Activated CD8-positive, alpha-beta T cell treated with anti-CD3 and anti-CD28 coated beads for 36 hours (primary cell): ENCODE measurements at regions not wholly inside any gene's neighbourhood (a gene's known extent, or its start where the extent isn't known, plus 50 kb on each side); places are given as distances from the start of the nearest gene placed in this dataset.
"Not testable (repeated sequence)": the region's sequence is repeated elsewhere in the genome, so short reads cannot be mapped to it uniquely, and the experiment has no call there.

ENCODE experiments used
- ATAC-seq: fragments of 200-7000 bp; cut with Tn5 transposase; one replicate; pipeline ENCODE4 v1.10.0; 2021; ENCODE audit warnings: mild to moderate bottlenecking, moderate library complexity
- CTCF ChIA-PET: fragments of 350-600 bp; sonication (Branson Sonifier 250); formaldehyde crosslinking; loops from one replicate; lab custom pipeline; 2021; ENCODE audit warnings: antibody characterized with exemption; lab: Charles Lee
- POLR2A ChIA-PET: fragments of 350-600 bp; sonication (Branson Sonifier 250); formaldehyde crosslinking; loops from one replicate; lab custom pipeline; 2021; ENCODE audit warnings: antibody characterized with exemption; lab: Charles Lee
- DNase-seq: peaks from one replicate; pipeline ENCODE4 v3.0.0-alpha.2; 2020
- H3K27ac Mint-ChIP-seq: one replicate; pipeline ENCODE4 v1.8.0; 2021; ENCODE audit warnings: mild to moderate bottlenecking, mixed read lengths
- H3K27me3 Mint-ChIP-seq: one replicate; pipeline ENCODE4 v1.8.0; 2021; ENCODE audit warnings: mixed read lengths
- H3K36me3 Mint-ChIP-seq: one replicate; pipeline ENCODE4 v1.8.0; 2021; ENCODE audit warnings: low read depth, mixed read lengths
- H3K4me1 Mint-ChIP-seq: one replicate; pipeline ENCODE4 v1.8.0; 2021; ENCODE audit warnings: low read depth, mixed read lengths
- H3K4me3 Mint-ChIP-seq: one replicate; pipeline ENCODE4 v1.8.0; 2021; ENCODE audit warnings: mild to moderate bottlenecking, moderate library complexity, mixed read lengths
- H3K9me3 Mint-ChIP-seq: one replicate; pipeline ENCODE4 v1.8.0; 2021; ENCODE audit warnings: mixed read lengths
- intact Hi-C: fragments of 100-400 bp; cut with micrococcal nuclease; formaldehyde crosslinking; loops from one replicate; pipeline ENCODE4 v1.10.0; 2022
- TF ChIP-seq, protein P1 (sequence below): fragments of 200-600 bp; IDR thresholded peaks from one replicate; pipeline ENCODE4 v1.8.0; 2022; ENCODE audit warnings: antibody characterized with exemption, mild to moderate bottlenecking

DNA sequence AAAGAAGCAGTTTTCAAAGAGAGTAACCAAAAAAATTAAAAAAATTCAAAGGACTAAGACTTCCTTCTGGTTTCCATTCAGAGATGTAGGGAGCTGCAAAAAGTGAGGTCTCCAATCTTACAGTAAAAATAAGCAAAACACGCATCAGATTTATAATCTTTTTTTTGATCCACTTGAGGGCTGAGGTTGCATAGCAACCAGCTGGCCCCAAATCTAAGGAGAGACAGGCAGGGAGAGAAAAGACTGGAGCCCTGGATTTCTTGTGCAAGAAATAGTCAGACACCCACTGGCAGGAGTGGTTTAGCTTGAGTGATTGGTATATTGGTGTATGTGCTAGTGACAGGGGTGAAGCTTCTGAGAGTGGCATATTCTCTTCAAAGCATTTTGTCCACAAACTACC lies 135.9 kb upstream of the FUT9 start:
- TF ChIP-seq, protein P1, sequence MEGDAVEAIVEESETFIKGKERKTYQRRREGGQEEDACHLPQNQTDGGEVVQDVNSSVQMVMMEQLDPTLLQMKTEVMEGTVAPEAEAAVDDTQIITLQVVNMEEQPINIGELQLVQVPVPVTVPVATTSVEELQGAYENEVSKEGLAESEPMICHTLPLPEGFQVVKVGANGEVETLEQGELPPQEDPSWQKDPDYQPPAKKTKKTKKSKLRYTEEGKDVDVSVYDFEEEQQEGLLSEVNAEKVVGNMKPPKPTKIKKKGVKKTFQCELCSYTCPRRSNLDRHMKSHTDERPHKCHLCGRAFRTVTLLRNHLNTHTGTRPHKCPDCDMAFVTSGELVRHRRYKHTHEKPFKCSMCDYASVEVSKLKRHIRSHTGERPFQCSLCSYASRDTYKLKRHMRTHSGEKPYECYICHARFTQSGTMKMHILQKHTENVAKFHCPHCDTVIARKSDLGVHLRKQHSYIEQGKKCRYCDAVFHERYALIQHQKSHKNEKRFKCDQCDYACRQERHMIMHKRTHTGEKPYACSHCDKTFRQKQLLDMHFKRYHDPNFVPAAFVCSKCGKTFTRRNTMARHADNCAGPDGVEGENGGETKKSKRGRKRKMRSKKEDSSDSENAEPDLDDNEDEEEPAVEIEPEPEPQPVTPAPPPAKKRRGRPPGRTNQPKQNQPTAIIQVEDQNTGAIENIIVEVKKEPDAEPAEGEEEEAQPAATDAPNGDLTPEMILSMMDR: no peak
- H3K4me3 Mint-ChIP-seq: no peak overlapping the region
- ChIA-PET CTCF (no interaction called here), POLR2A (no interaction called here)
- no peak overlapping the region for H3K27ac Mint-ChIP-seq
- no peaks in the 10 kb centered on the region for H3K9me3 Mint-ChIP-seq
- H3K27me3 Mint-ChIP-seq: no peaks in the 10 kb centered on the region
- intact Hi-C loops: no loop called here
- H3K36me3 Mint-ChIP-seq: no peaks in the 10 kb centered on the region
- DNase-seq (no peak), ATAC-seq (no peak)
- no peaks in the 10 kb centered on the region for H3K4me1 Mint-ChIP-seq

DNA sequence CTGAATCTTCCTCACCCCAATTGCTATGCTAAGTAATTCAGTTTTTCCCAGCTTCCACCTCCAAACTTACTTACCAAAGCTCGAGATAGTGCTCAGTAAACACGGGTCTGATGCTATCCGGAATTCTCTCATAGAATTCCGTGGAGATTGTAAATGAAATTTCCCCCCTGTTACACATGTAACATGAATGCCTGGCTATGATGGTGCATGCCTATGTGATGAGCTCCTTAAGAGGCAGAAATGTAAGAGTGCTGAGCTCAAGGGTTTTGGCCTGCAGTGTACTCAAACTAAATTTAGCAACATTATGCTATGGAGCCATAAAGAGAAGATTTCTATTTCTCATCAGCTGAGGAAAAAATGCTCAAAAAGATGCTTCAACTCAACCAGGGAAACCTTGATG lies 133.4 kb upstream of the FUT9 start:
- H3K4me3 Mint-ChIP-seq: no peak overlapping the region
- no peak overlapping the region for H3K27ac Mint-ChIP-seq
- no peaks in the 10 kb centered on the region for H3K27me3 Mint-ChIP-seq
- DNase-seq (no peak), ATAC-seq (no peak)
- POLR2A ChIA-PET: no interaction called here
- H3K9me3 Mint-ChIP-seq: no peaks in the 10 kb centered on the region
- TF ChIP-seq, protein P1: no peak
- intact Hi-C loops: no loop called here
- H3K4me1 Mint-ChIP-seq: no peaks in the 10 kb centered on the region
- CTCF ChIA-PET: no interaction called here
- no peaks in the 10 kb centered on the region for H3K36me3 Mint-ChIP-seq

DNA sequence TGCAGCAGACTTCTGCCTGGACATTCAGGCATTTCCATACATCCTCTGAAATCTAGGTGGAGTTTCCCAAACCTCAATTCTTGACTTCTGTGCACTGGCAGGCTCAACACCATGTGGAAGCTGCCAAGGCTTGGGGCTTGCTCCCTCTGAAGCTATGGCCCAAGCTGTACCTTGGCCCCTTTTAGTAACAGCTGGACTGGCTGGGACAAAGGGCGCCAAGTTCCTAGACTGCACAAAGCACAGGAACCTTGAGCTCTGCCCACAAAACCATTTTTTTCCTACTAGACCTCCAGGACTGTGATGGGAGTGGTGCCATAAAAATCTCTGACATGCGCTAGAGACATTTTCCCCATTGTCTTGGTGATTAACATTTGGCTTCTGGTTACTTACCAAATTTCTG lies 127.1 kb upstream of the FUT9 start:
- H3K36me3 Mint-ChIP-seq, ATAC-seq, intact Hi-C loops, H3K27me3 Mint-ChIP-seq, CTCF ChIA-PET, H3K27ac Mint-ChIP-seq, H3K4me3 Mint-ChIP-seq, DNase-seq, POLR2A ChIA-PET, H3K4me1 Mint-ChIP-seq, H3K9me3 Mint-ChIP-seq: not testable (repeated sequence)

DNA sequence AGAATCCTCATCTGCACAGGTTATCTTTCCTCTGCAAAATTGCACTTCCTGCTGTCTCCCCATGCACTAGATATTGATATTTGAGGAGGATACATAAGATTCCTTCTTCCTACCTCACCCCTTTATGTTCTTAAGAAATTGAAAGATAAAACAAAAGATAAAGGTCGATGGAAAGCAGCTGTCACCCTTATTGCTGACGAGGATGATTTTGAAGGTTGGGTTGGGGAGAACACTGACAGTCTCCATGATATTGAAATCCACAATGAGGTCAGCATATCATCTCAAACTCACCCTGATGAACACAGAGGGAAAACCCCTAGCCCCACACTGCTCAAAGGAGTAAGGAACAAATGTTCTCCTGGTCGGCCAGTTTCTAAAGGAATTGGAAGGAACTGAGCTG lies 110.6 kb upstream of the FUT9 start:
- ChIA-PET POLR2A (no interaction called here), CTCF (no interaction called here)
- Mint-ChIP-seq H3K4me1 (no peaks in the 10 kb centered on the region), H3K27me3 (no peaks in the 10 kb centered on the region), H3K27ac (no peak overlapping the region), H3K36me3 (no peaks in the 10 kb centered on the region), H3K9me3 (no peaks in the 10 kb centered on the region), H3K4me3 (no peak overlapping the region)
- intact Hi-C loops: no loop called here
- ATAC-seq: no peak
- TF ChIP-seq, protein P1: no peak
- DNase-seq: no peak

DNA sequence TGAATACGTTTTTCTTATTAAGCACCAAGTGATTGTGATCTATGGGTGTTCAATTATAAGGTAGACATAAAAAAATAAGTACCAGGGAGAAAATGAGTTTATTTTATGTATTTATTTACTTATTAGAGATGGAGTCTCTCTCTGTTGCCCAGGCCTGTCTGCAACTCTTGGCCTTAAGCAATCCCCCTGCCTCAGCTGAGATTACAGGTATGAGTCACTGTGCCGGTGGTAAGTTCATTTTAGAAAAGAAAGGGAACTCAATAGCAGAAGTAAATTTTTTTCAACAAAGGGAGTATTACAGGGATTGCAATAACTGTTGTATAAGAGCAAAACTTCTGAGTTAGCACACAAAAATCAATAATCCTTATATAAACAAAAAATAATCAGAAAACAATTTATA lies 98.7 kb upstream of the FUT9 start:
- TF ChIP-seq, protein P1: no peak
- POLR2A ChIA-PET: no interaction called here
- H3K27me3 Mint-ChIP-seq: no peaks in the 10 kb centered on the region
- no peaks in the 10 kb centered on the region for H3K4me1 Mint-ChIP-seq
- H3K4me3 Mint-ChIP-seq: no peak overlapping the region
- no peaks in the 10 kb centered on the region for H3K36me3 Mint-ChIP-seq
- intact Hi-C loops: no loop called here
- H3K27ac Mint-ChIP-seq: no peak overlapping the region
- DNase-seq: no peak
- no peak for ATAC-seq
- CTCF ChIA-PET: no interaction called here
- no peaks in the 10 kb centered on the region for H3K9me3 Mint-ChIP-seq

DNA sequence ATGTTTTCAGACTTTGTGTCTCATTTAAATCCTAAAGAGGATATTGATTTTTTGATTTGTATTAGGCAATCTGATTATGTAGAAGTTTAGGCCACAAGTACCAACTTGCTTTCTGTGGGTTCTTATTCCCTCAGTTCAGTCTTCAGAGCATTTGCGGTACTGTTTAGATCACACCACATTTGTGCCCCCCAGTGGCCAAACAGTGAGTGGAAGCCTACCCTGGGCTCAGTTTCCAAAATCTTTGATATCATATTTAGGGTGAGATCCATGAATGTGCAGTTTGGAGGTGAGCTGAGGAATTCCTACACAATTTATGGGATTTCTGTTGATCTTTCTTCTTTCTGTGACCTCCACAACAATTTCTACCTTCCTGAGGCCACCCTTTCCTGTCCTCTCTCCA lies 92.3 kb upstream of the FUT9 start:
- H3K4me1 Mint-ChIP-seq: no peaks in the 10 kb centered on the region
- no peak for ATAC-seq
- no peak overlapping the region for H3K4me3 Mint-ChIP-seq
- DNase-seq: peak; percentile 19
- H3K36me3 Mint-ChIP-seq: no peaks in the 10 kb centered on the region
- no peak overlapping the region for H3K27ac Mint-ChIP-seq
- TF ChIP-seq, protein P1: no peak
- POLR2A ChIA-PET: no interaction called here
- intact Hi-C loops: no loop called here
- CTCF ChIA-PET: interaction anchor here (0.8 kb wide), 1 partner anchor 245 kb away, joined by 3 read pairs; no protein-coding TSS in a partner anchor
- H3K9me3 Mint-ChIP-seq: no peaks in the 10 kb centered on the region
- no peaks in the 10 kb centered on the region for H3K27me3 Mint-ChIP-seq
